K562 (cell line): ENCODE measurements at regions not wholly inside any gene's neighbourhood (a gene's known extent, or its start where the extent isn't known, plus 50 kb on each side); places are given as distances from the start of the nearest gene placed in this dataset.
A peak's percentile ranks its signal among the peaks of the same experiment; 100 is the strongest.

Source experiments
- ARNT ChIP-seq, 2 experiments: fragments of 450-650 bp; IDR thresholded peaks; 2 replicates each; pipeline ENCODE4 v1.6.1; 2016; ENCODE audit warnings: mild to moderate bottlenecking in 1 of 2
- C11orf30 ChIP-seq: fragments of 450-650 bp; IDR thresholded peaks from 2 replicates; pipeline ENCODE4 v1.6.1; 2016; ENCODE audit warnings: low read depth, mild to moderate bottlenecking
- ESRRB ChIP-seq: fragments of 250-450 bp; sonication (Bioruptor Pico); IDR thresholded peaks from 2 replicates; pipeline ENCODE4 v1.5.0; 2020; ENCODE audit warnings: mild to moderate bottlenecking, moderate library complexity, borderline replicate concordance
- ETS2 ChIP-seq: IDR thresholded peaks from 2 replicates; pipeline ENCODE4 v1.6.1; 2016; ENCODE audit warnings: borderline replicate concordance, missing genetic modification characterization, mild to moderate bottlenecking, moderate library complexity, missing compliant biosample characterization; ENCODE audit not compliant: poor library complexity, severe bottlenecking
- HNRNPH1 ChIP-seq: fragments of 200-400 bp; formaldehyde crosslinking; optimal IDR thresholded peaks from 2 replicates; pipeline ENCODE3; 2017; ENCODE audit warnings: low read depth, mild to moderate bottlenecking, low read length, moderate library complexity
- HNRNPUL1 ChIP-seq: fragments of 200-400 bp; formaldehyde crosslinking; IDR thresholded peaks from 2 replicates; pipeline ENCODE4 v1.6.1; 2017; ENCODE audit warnings: low read length
- MEIS2 ChIP-seq: fragments of 450-650 bp; IDR thresholded peaks from 2 replicates; pipeline ENCODE4 v1.6.1; 2014; ENCODE audit warnings: mild to moderate bottlenecking; ENCODE audit not compliant: partially characterized antibody
- RFX5 ChIP-seq: IDR thresholded peaks from 2 replicates; pipeline ENCODE4 v1.6.1; 2011; ENCODE audit warnings: low read depth, mild to moderate bottlenecking, improper control_type of control experiment, low read length
- SIRT6 ChIP-seq: IDR thresholded peaks from one replicate; pipeline ENCODE4 v1.6.1; 2012; ENCODE audit warnings: low read depth, mild to moderate bottlenecking, control low read depth, inconsistent platforms, low read length, moderate library complexity
- SMC3 ChIP-seq: conservative IDR thresholded peaks from 2 replicates; pipeline ENCODE4 v1.6.1; 2011; ENCODE audit warnings: low read depth, low read length, improper control_type of control experiment; ENCODE audit not compliant: insufficient read depth
- SRSF9 ChIP-seq: fragments of 200-400 bp; formaldehyde crosslinking; IDR thresholded peaks from 2 replicates; pipeline ENCODE4 v1.6.1; 2017; ENCODE audit warnings: low read depth, low read length, borderline replicate concordance
- ZNF224 ChIP-seq: sonication (generic); formaldehyde crosslinking; IDR thresholded peaks from 2 replicates; pipeline ENCODE4 v1.8.0; 2022; ENCODE audit warnings: mild to moderate bottlenecking, missing genetic modification reagents
- ZNF445 ChIP-seq: fragments of 250-450 bp; sonication (Bioruptor Pico); IDR thresholded peaks from 2 replicates; pipeline ENCODE4 v1.4.0; 2020; ENCODE audit warnings: low read depth, mild to moderate bottlenecking, moderate library complexity
- TF ChIP-seq, protein P1 (sequence below): sonication (generic); formaldehyde crosslinking; IDR thresholded peaks from 2 replicates; pipeline ENCODE4 v1.8.0; 2022; ENCODE audit warnings: missing genetic modification reagents, mild to moderate bottlenecking, borderline replicate concordance
- TF ChIP-seq, protein P2 (sequence below): fragments of 450-650 bp; IDR thresholded peaks from 2 replicates; pipeline ENCODE4 v1.6.1; 2014; ENCODE audit warnings: low read depth, mild to moderate bottlenecking, moderate library complexity, borderline replicate concordance
- TF ChIP-seq, protein P3 (sequence below): fragments of 250-450 bp; sonication (Bioruptor Pico); IDR thresholded peaks from 2 replicates; pipeline ENCODE4 v1.5.0; 2020; ENCODE audit warnings: mild to moderate bottlenecking, borderline replicate concordance
- TF ChIP-seq, protein P4 (sequence below): fragments of 450-650 bp; formaldehyde crosslinking; IDR thresholded peaks from 2 replicates; pipeline ENCODE4 v1.4.0; 2022; ENCODE audit warnings: missing genetic modification characterization

DNA sequence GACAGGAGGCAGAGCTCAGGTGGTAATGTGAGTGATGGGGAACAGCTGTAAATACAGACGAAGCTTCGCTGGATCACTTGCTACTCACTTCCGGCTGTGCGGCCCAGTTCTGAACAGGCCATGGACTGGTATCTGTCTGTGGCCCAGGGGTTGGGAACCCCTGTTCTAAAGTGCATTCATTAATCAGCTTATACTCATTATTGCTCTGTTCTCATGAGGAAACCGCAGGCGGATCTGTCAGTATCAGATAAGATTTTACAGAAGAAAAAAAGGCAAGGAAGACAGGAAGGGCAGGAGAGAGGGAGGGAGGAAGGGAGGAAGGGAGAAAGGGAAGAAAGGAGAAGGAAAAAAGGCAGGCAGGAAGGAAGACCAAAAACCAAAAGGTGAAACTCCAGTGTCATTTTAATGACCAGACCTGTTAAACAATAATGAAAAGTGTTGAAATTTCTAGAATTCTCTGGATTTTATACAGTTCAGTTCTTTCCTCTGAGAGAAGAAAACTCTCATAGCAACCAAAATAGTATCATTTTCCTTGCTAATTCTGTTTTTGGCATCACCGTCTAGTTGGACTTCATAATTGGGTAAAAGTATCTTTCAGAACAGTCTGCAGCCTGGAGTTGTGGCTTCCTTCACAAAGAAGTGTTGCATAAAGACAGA, 128.0 kb upstream of the PROK2 start (continued):
- TF ChIP-seq, protein P1, sequence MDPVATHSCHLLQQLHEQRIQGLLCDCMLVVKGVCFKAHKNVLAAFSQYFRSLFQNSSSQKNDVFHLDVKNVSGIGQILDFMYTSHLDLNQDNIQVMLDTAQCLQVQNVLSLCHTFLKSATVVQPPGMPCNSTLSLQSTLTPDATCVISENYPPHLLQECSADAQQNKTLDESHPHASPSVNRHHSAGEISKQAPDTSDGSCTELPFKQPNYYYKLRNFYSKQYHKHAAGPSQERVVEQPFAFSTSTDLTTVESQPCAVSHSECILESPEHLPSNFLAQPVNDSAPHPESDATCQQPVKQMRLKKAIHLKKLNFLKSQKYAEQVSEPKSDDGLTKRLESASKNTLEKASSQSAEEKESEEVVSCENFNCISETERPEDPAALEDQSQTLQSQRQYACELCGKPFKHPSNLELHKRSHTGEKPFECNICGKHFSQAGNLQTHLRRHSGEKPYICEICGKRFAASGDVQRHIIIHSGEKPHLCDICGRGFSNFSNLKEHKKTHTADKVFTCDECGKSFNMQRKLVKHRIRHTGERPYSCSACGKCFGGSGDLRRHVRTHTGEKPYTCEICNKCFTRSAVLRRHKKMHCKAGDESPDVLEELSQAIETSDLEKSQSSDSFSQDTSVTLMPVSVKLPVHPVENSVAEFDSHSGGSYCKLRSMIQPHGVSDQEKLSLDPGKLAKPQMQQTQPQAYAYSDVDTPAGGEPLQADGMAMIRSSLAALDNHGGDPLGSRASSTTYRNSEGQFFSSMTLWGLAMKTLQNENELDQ, result no peak
- TF ChIP-seq ZNF445 (CRISPR knock-in tag) (no peak), MEIS2 (peak; percentile 68), SIRT6 (no peak), HNRNPUL1 (no peak), SMC3 (no peak), SRSF9 (no peak), ETS2 (no peak), HNRNPH1 (no peak), ZNF224 (CRISPR knock-in tag) (no peak), ESRRB (no peak), ARNT (IDR thresholded peaks at IDR 0.05) (peak in 1 of 2 experiments; percentile 62; a peak in 1 of 4 replicates), C11orf30 (no peak), RFX5 (no peak)
- TF ChIP-seq, protein P2, sequence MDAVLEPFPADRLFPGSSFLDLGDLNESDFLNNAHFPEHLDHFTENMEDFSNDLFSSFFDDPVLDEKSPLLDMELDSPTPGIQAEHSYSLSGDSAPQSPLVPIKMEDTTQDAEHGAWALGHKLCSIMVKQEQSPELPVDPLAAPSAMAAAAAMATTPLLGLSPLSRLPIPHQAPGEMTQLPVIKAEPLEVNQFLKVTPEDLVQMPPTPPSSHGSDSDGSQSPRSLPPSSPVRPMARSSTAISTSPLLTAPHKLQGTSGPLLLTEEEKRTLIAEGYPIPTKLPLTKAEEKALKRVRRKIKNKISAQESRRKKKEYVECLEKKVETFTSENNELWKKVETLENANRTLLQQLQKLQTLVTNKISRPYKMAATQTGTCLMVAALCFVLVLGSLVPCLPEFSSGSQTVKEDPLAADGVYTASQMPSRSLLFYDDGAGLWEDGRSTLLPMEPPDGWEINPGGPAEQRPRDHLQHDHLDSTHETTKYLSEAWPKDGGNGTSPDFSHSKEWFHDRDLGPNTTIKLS, result no peak
- TF ChIP-seq, protein P3, sequence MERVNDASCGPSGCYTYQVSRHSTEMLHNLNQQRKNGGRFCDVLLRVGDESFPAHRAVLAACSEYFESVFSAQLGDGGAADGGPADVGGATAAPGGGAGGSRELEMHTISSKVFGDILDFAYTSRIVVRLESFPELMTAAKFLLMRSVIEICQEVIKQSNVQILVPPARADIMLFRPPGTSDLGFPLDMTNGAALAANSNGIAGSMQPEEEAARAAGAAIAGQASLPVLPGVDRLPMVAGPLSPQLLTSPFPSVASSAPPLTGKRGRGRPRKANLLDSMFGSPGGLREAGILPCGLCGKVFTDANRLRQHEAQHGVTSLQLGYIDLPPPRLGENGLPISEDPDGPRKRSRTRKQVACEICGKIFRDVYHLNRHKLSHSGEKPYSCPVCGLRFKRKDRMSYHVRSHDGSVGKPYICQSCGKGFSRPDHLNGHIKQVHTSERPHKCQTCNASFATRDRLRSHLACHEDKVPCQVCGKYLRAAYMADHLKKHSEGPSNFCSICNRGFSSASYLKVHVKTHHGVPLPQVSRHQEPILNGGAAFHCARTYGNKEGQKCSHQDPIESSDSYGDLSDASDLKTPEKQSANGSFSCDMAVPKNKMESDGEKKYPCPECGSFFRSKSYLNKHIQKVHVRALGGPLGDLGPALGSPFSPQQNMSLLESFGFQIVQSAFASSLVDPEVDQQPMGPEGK (CRISPR knock-in tag), result no peak
- TF ChIP-seq, protein P4, sequence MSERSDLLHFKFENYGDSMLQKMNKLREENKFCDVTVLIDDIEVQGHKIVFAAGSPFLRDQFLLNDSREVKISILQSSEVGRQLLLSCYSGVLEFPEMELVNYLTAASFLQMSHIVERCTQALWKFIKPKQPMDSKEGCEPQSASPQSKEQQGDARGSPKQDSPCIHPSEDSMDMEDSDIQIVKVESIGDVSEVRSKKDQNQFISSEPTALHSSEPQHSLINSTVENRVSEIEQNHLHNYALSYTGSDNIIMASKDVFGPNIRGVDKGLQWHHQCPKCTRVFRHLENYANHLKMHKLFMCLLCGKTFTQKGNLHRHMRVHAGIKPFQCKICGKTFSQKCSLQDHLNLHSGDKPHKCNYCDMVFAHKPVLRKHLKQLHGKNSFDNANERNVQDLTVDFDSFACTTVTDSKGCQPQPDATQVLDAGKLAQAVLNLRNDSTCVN (CRISPR knock-in tag), result no peak
